ENCODE measurements at regions not wholly inside any gene's neighbourhood (a gene's known extent, or its start where the extent isn't known, plus 50 kb on each side); places are given as distances from the start of the nearest gene placed in this dataset.

DNA sequence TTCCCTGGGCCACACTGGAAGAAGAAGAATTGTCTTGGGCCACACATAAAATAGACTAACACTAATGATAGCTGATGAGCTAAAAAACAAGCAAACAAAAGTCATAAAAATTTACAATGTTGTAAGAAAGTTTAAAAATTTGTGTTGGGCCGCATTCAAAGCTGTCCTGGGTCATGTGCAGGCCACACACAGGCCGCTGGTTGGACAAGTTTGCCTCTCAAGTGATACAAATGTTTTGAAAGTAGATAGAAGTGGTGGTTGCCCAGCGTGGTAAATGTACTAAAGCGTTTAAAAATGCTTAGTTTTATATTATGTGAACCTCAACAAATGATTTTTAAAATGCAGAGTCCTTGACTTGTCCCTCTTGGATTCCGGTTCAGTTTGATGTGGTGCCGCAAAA is 94.9 kb upstream of the TBCA start:
- TF ChIP-seq REST (IDR thresholded peaks at IDR 0.05; ENCODE audit: insufficient read depth in 1 of 2, low read depth in 2 of 2, low read length in 2 of 2) (no peak), TAF1 (IDR thresholded peaks at IDR 0.05; ENCODE audit: borderline replicate concordance, insufficient read depth, low read length) (no peak), POLR2AphosphoS5 (IDR thresholded peaks at IDR 0.05; ENCODE audit: low read depth, low read length) (no peak), SIN3A (IDR thresholded peaks at IDR 0.05; ENCODE audit: borderline replicate concordance, insufficient read depth, low read length) (no peak)
